H9 (cell line): ENCODE measurements at regions not wholly inside any gene's neighbourhood (a gene's known extent, or its start where the extent isn't known, plus 50 kb on each side); places are given as distances from the start of the nearest gene placed in this dataset.

Experiments used
- DNase-seq: peaks from one replicate; pipeline ENCODE4 v3.0.0-alpha.2; 2017
- H2AFZ ChIP-seq: one replicate; pipeline ENCODE4 v1.6.1; 2013; ENCODE audit warnings: mild to moderate bottlenecking, low read length, control low read depth, moderate library complexity
- H2AK5ac ChIP-seq: 2 replicates; pipeline ENCODE4 v1.6.1; 2013; ENCODE audit warnings: low read length, control low read depth, mixed read lengths; ENCODE audit not compliant: insufficient read length
- H2BK120ac ChIP-seq: one replicate; pipeline ENCODE4 v1.6.1; 2013; ENCODE audit warnings: low read depth, mild to moderate bottlenecking, low read length, control low read depth, inconsistent platforms; ENCODE audit not compliant: poor library complexity, severe bottlenecking
- H2BK12ac ChIP-seq: 2 replicates; pipeline ENCODE4 v1.6.1; 2013; ENCODE audit warnings: low read length, control low read depth, mixed read lengths, low read depth; ENCODE audit not compliant: insufficient read length
- H2BK15ac ChIP-seq: 2 replicates; pipeline ENCODE4 v1.6.1; 2013; ENCODE audit warnings: low read depth, low read length, control low read depth
- H2BK20ac ChIP-seq: one replicate; pipeline ENCODE4 v1.6.1; 2013; ENCODE audit warnings: low read depth, mild to moderate bottlenecking, low read length, control low read depth, inconsistent platforms; ENCODE audit not compliant: poor library complexity, severe bottlenecking
- H2BK5ac ChIP-seq: 2 replicates; pipeline ENCODE4 v1.6.1; 2013; ENCODE audit warnings: low read length, control low read depth, mixed read lengths; ENCODE audit not compliant: insufficient read length
- H3K14ac ChIP-seq: 2 replicates; pipeline ENCODE4 v1.6.1; 2013; ENCODE audit warnings: low read length, control low read depth; ENCODE audit not compliant: insufficient read depth
- H3K18ac ChIP-seq: 2 replicates; pipeline ENCODE4 v1.6.1; 2013; ENCODE audit warnings: low read depth, mild to moderate bottlenecking, mixed read lengths, low read length, control low read depth; ENCODE audit not compliant: insufficient read length
- H3K23ac ChIP-seq: 2 replicates; pipeline ENCODE4 v1.6.1; 2013; ENCODE audit warnings: low read length, control low read depth, mixed read lengths, low read depth; ENCODE audit not compliant: insufficient read length
- H3K23me2 ChIP-seq: 2 replicates; pipeline ENCODE4 v1.6.1; 2013; ENCODE audit warnings: low read depth, mild to moderate bottlenecking, mixed read lengths, low read length, control low read depth; ENCODE audit not compliant: insufficient read length, poor library complexity, severe bottlenecking
- H3K27ac ChIP-seq: 2 replicates; pipeline ENCODE4 v1.5.1; 2013; ENCODE audit warnings: low read length, control low read depth, mixed read lengths, low read depth; ENCODE audit not compliant: insufficient read length
- H3K27me3 ChIP-seq: 2 replicates; pipeline ENCODE4 v1.6.1; 2013; ENCODE audit warnings: low read length, control low read depth, inconsistent platforms; ENCODE audit not compliant: insufficient read depth
- H3K4ac ChIP-seq: 2 replicates; pipeline ENCODE4 v1.6.1; 2013; ENCODE audit warnings: low read depth, mild to moderate bottlenecking, control low read depth, inconsistent platforms, low read length, moderate library complexity
- H3K4me1 ChIP-seq: 2 replicates; pipeline ENCODE4 v1.6.1; 2013; ENCODE audit warnings: low read length, control low read depth, inconsistent platforms; ENCODE audit not compliant: insufficient read depth
- H3K4me2 ChIP-seq: 2 replicates; pipeline ENCODE4 v1.6.1; 2013; ENCODE audit warnings: low read length, control low read depth, mixed read lengths; ENCODE audit not compliant: insufficient read length, insufficient read depth
- H3K56ac ChIP-seq: 2 replicates; pipeline ENCODE4 v1.6.1; 2013; ENCODE audit warnings: low read depth, mild to moderate bottlenecking, mixed read lengths, low read length, control low read depth; ENCODE audit not compliant: insufficient read length
- H3K79me1 ChIP-seq: 2 replicates; pipeline ENCODE4 v1.6.1; 2013; ENCODE audit warnings: low read depth, mild to moderate bottlenecking, moderate library complexity, low read length, control low read depth, inconsistent platforms; ENCODE audit not compliant: insufficient read depth, poor library complexity, severe bottlenecking
- H3K79me2 ChIP-seq: 2 replicates; pipeline ENCODE4 v1.6.1; 2013; ENCODE audit warnings: low read length, control low read depth, inconsistent platforms; ENCODE audit not compliant: insufficient read depth
- H3K9ac ChIP-seq: 2 replicates; pipeline ENCODE4 v1.6.1; 2013; ENCODE audit warnings: low read length, control low read depth, mixed read lengths; ENCODE audit not compliant: insufficient read length; ENCODE audit errors: extremely low read depth
- H3K9me3 ChIP-seq: one replicate; pipeline ENCODE4 v1.6.1; 2013; ENCODE audit warnings: low read depth, low read length, inconsistent platforms; ENCODE audit not compliant: control insufficient read depth
- H3T11ph ChIP-seq: one replicate; pipeline ENCODE4 v1.6.1; 2013; ENCODE audit warnings: mild to moderate bottlenecking, low read length, control low read depth, inconsistent platforms
- H4K20me1 ChIP-seq: one replicate; pipeline ENCODE4 v1.6.1; 2013; ENCODE audit not compliant: control insufficient read depth, insufficient read length, insufficient read depth
- H4K5ac ChIP-seq: 2 replicates; pipeline ENCODE4 v1.6.1; 2013; ENCODE audit warnings: low read depth, mild to moderate bottlenecking, mixed read lengths, low read length, control low read depth; ENCODE audit not compliant: insufficient read length
- H4K8ac ChIP-seq: replicated peaks from 2 replicates; pipeline ENCODE4 v1.6.1; 2013; ENCODE audit warnings: low read length, control low read depth, mixed read lengths, low read depth; ENCODE audit not compliant: insufficient read length
- H4K91ac ChIP-seq: 2 replicates; pipeline ENCODE4 v1.6.1; 2013; ENCODE audit warnings: low read depth, mild to moderate bottlenecking, moderate library complexity, mixed read lengths, low read length, control low read depth; ENCODE audit not compliant: insufficient read length
- H3K27ac Mint-ChIP-seq, 3 experiments: 2 replicates in 2 of 3; 3 replicates in 1 of 3; pipeline ENCODE4 v1.8.0; 2020 to 2021; ENCODE audit warnings: mixed read lengths in 3 of 3, mild to moderate bottlenecking in 1 of 3, moderate library complexity in 1 of 3
- H3K27me3 Mint-ChIP-seq: 2 replicates; pipeline ENCODE4 v1.8.0; 2021; ENCODE audit warnings: low read depth, mild to moderate bottlenecking, moderate library complexity, mixed read lengths
- H3K36me3 Mint-ChIP-seq, 3 experiments: 2 replicates in 2 of 3; 3 replicates in 1 of 3; pipeline ENCODE4 v1.8.0; 2020 to 2021; ENCODE audit warnings: low read depth in 3 of 3, mixed read lengths in 3 of 3; ENCODE audit not compliant: insufficient read depth in 1 of 3
- H3K4me1 Mint-ChIP-seq, 2 experiments: 2 replicates each; pipeline ENCODE4 v1.8.0; 2020; ENCODE audit warnings: mixed read lengths in 2 of 2
- H3K4me3 Mint-ChIP-seq, 2 experiments: 2 replicates in 1 of 2; 3 replicates in 1 of 2; pipeline ENCODE4 v1.8.0; 2020 to 2021; ENCODE audit warnings: mild to moderate bottlenecking in 2 of 2, mixed read lengths in 2 of 2, moderate library complexity in 1 of 2
- H3K9me3 Mint-ChIP-seq, 2 experiments: 2 replicates in 1 of 2; 3 replicates in 1 of 2; pipeline ENCODE4 v1.8.0; 2020; ENCODE audit warnings: mild to moderate bottlenecking in 2 of 2, mixed read lengths in 2 of 2, moderate library complexity in 1 of 2
- WGBS: extraction: QIAGEN DNeasy Blood & Tissue Kit; methylation state at CpG from one replicate; pipeline ENCODE4 v1.1.7; 2013; ENCODE audit warnings: missing lambda C conversion rate, low lambda C conversion rate, mixed read lengths; ENCODE audit not compliant: insufficient read length; ENCODE audit errors: extremely low coverage; 5-methylcytosine and 5-hydroxymethylcytosine counted together
- TF ChIP-seq, protein P1 (sequence below): fragments of 200-600 bp; sonication (generic); conservative IDR thresholded peaks from 3 replicates; pipeline ENCODE4 v1.8.0; 2021; ENCODE audit warnings: antibody characterized with exemption, mild to moderate bottlenecking

GRCh38 chr6:165926378-165926777 is 241.3 kb downstream of the TBXT start:
- H3K23me2 ChIP-seq = no peaks in the 10 kb centered on the region
- H2AK5ac ChIP-seq = no peak overlapping the region
- Mint-ChIP-seq H3K4me3 (no peak overlapping the region), H3K27ac (no peak overlapping the region), H3K9me3 (no peaks in the 10 kb centered on the region), H3K4me1 (peaks cover 6 to 8% of the 10 kb centered on the region in 2 experiments), H3K36me3 (no peaks in the 10 kb centered on the region), H3K27me3 (peaks cover 18% of the 10 kb centered on the region)
- TF ChIP-seq, protein P1, sequence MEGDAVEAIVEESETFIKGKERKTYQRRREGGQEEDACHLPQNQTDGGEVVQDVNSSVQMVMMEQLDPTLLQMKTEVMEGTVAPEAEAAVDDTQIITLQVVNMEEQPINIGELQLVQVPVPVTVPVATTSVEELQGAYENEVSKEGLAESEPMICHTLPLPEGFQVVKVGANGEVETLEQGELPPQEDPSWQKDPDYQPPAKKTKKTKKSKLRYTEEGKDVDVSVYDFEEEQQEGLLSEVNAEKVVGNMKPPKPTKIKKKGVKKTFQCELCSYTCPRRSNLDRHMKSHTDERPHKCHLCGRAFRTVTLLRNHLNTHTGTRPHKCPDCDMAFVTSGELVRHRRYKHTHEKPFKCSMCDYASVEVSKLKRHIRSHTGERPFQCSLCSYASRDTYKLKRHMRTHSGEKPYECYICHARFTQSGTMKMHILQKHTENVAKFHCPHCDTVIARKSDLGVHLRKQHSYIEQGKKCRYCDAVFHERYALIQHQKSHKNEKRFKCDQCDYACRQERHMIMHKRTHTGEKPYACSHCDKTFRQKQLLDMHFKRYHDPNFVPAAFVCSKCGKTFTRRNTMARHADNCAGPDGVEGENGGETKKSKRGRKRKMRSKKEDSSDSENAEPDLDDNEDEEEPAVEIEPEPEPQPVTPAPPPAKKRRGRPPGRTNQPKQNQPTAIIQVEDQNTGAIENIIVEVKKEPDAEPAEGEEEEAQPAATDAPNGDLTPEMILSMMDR = no peak
- WGBS = no CpG with 5 or more reads among the region's 4 CpGs
- no peak overlapping the region for H2BK120ac ChIP-seq
- no peak overlapping the region for H3K9ac ChIP-seq
- no peak overlapping the region for H3K4ac ChIP-seq
- no peaks in the 10 kb centered on the region for H3K79me1 ChIP-seq
- no peak overlapping the region for H3K4me2 ChIP-seq
- no peak for DNase-seq
- H2AFZ ChIP-seq = no peak overlapping the region
- H4K5ac ChIP-seq = no peak overlapping the region
- no peak overlapping the region for H2BK15ac ChIP-seq
- H4K8ac ChIP-seq = no peak overlapping the region
- no peak overlapping the region for H3K56ac ChIP-seq
- no peak overlapping the region for H2BK20ac ChIP-seq
- no peak overlapping the region for H3K27ac ChIP-seq
- H2BK12ac ChIP-seq = no peak overlapping the region
- no peak overlapping the region for H3K14ac ChIP-seq
- no peaks in the 10 kb centered on the region for H4K20me1 ChIP-seq
- no peak overlapping the region for H3K18ac ChIP-seq
- H3K27me3 ChIP-seq = no peaks in the 10 kb centered on the region
- no peak overlapping the region for H2BK5ac ChIP-seq
- no peaks in the 10 kb centered on the region for H3K4me1 ChIP-seq
- H3K23ac ChIP-seq = no peak overlapping the region
- H4K91ac ChIP-seq = no peak overlapping the region
- H3T11ph ChIP-seq = no peak overlapping the region
- H3K9me3 ChIP-seq = no peaks in the 10 kb centered on the region
- no peaks in the 10 kb centered on the region for H3K79me2 ChIP-seq
